DND-41 (cell line): ENCODE measurements at regions not wholly inside any gene's neighbourhood (a gene's known extent, or its start where the extent isn't known, plus 50 kb on each side); places are given as distances from the start of the nearest gene placed in this dataset.

Experiments used
- CTCF ChIP-seq: IDR thresholded peaks from 2 replicates; pipeline ENCODE4 v1.5.1; 2012; ENCODE audit warnings: borderline replicate concordance, low read length, moderate library complexity, mild to moderate bottlenecking; ENCODE audit not compliant: poor library complexity, severe bottlenecking; ENCODE audit errors: extremely low read depth
- EZH2 ChIP-seq: IDR thresholded peaks from 3 replicates; pipeline ENCODE4 v1.6.1; 2012; ENCODE audit warnings: borderline replicate concordance, low read depth, mild to moderate bottlenecking, moderate library complexity, low read length, inconsistent platforms; ENCODE audit not compliant: severe bottlenecking

DNA sequence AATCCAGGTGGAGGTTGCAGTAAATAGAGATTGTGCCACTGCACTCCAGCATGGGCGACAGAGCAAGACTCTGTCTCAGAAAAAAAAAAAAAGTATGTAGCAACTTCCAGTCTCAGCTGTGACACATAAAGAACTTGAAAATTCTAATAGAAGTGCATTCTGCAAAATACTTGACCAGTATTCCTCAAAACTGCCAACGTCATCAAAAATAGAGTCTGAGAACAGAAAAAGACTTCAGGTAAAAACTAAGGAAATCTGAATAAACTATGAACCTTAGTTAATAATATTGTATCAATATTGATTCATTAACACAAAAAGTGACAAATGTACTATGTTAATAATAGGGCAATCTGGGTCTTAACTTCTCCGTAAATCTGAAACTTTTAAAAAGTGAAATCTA is 76.7 kb upstream of the WDR75 start:
- TF ChIP-seq CTCF (no peak), EZH2 (no peak)
